ENCODE measurements at regions not wholly inside any gene's neighbourhood (a gene's known extent, or its start where the extent isn't known, plus 50 kb on each side); places are given as distances from the start of the nearest gene placed in this dataset.

DNA sequence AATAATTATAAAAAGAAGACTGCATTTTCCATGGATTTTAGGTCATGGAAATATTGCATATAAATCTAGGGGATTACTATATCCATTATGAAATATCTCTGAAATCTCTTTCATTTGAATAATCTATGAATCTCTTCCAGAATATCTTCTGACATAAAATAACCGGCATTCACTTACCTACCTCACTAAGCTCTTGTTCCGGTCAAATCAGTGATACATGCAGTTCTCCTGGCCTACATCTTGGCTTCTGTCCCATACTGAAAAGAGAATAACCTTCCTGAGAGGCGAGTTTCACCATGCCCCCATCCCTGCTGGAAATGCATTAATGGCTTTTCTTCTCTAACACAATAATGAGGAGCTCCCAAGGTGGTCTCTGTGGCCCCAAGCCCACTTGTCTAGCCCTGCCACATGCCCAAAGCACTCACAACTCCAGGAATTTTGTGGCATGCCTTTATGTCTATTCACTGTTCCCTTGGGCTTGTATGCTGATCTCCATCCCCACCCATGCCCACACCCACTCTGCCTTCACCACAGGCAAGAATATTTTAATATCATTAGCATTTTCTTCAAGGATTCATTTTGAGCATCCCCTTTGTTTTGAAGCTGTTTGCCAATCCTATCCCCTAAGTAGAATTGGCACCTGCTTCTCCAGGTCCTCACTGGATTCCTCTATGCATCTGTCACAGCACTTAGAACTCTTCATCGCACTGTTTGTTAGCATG, 401.6 kb downstream of the COG6 start:
- TF ChIP-seq ZNF2 (tag by site-specific recombination; IDR thresholded peaks at IDR 0.05) (no peak), SALL2 (tag by site-specific recombination; IDR thresholded peaks at IDR 0.05; ENCODE audit: borderline replicate concordance) (no peak), ZNF510 (tag by site-specific recombination; IDR thresholded peaks at IDR 0.05; ENCODE audit: insufficient replicate concordance) (no peak), ZNF366 (tag by site-specific recombination; conservative IDR thresholded peaks at IDR 0.05) (no peak)
- no peaks in the 10 kb centered on the region for H3K9me3 ChIP-seq (ENCODE audit: control insufficient read depth, insufficient read depth, low read depth, low read length)
- no peak overlapping the region for H3K4me3 ChIP-seq (ENCODE audit: low read depth, low read length)
- peaks cover 3% of the 10 kb centered on the region; the same call in 1 of the 2 replicates for H3K4me1 ChIP-seq (ENCODE audit: control insufficient read depth, insufficient read depth, low read length)
- ChIA-PET CTCF (no interaction called here), POLR2A (no interaction called here)
- no peak overlapping the region for H3K27ac ChIP-seq (ENCODE audit: extremely low read depth, low read depth, low read length)
- no peaks in the 10 kb centered on the region for H3K36me3 ChIP-seq (ENCODE audit: control insufficient read depth in 2 of 2, insufficient read depth in 1 of 2, low read length in 2 of 2)

DNA sequence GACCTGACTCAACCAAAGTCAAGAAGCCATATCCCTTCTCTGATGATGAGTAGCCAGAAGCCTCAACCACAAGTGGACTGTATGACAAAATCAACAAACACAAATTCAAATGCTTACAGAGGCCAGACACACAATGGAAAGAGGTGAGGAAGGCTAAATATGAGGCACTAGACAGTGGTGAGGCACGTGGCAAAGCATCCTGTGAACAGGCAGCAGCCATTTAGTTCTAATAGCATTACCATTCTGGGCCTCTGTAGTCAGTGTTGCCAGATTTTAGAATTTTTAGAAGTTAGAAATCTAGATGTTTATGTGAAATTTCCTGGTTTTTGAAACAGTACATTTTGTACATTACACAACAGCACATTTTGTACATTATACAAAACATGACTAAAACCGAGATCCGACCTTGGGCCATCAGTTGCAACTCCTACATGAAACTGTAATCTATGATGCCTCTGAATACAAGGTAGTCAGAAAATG, 403.3 kb downstream of the COG6 start:
- ChIA-PET POLR2A (no interaction called here), CTCF (interaction anchor here (0.7 kb wide), 1 partner anchor 146 kb away, joined by 3 read pairs; no protein-coding TSS in a partner anchor)
- no peak overlapping the region for H3K4me3 ChIP-seq (ENCODE audit: low read depth, low read length)
- no peak overlapping the region for H3K27ac ChIP-seq (ENCODE audit: extremely low read depth, low read depth, low read length)
- peaks cover 3% of the 10 kb centered on the region; the same call in 1 of the 2 replicates for H3K4me1 ChIP-seq (ENCODE audit: control insufficient read depth, insufficient read depth, low read length)
- no peaks in the 10 kb centered on the region for H3K36me3 ChIP-seq (ENCODE audit: control insufficient read depth in 2 of 2, insufficient read depth in 1 of 2, low read length in 2 of 2)
- TF ChIP-seq, protein P1, sequence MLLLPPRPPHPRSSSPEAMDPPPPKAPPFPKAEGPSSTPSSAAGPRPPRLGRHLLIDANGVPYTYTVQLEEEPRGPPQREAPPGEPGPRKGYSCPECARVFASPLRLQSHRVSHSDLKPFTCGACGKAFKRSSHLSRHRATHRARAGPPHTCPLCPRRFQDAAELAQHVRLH (tag by site-specific recombination; IDR thresholded peaks at IDR 0.05): no peak
- TF ChIP-seq ZNF530 (tag by site-specific recombination; IDR thresholded peaks at IDR 0.05; ENCODE audit: low read depth) (no peak), ZSCAN16 (tag by site-specific recombination; IDR thresholded peaks at IDR 0.05) (no peak), ZIC2 (tag by site-specific recombination; IDR thresholded peaks at IDR 0.05) (no peak), GFI1B (tag by site-specific recombination; IDR thresholded peaks at IDR 0.05) (no peak), ZNF701 (tag by site-specific recombination; IDR thresholded peaks at IDR 0.05) (no peak), ZBTB48 (tag by site-specific recombination; IDR thresholded peaks at IDR 0.05) (no peak), ZBTB21 (tag by site-specific recombination; IDR thresholded peaks at IDR 0.05) (no peak)
- TF ChIP-seq, protein P2, sequence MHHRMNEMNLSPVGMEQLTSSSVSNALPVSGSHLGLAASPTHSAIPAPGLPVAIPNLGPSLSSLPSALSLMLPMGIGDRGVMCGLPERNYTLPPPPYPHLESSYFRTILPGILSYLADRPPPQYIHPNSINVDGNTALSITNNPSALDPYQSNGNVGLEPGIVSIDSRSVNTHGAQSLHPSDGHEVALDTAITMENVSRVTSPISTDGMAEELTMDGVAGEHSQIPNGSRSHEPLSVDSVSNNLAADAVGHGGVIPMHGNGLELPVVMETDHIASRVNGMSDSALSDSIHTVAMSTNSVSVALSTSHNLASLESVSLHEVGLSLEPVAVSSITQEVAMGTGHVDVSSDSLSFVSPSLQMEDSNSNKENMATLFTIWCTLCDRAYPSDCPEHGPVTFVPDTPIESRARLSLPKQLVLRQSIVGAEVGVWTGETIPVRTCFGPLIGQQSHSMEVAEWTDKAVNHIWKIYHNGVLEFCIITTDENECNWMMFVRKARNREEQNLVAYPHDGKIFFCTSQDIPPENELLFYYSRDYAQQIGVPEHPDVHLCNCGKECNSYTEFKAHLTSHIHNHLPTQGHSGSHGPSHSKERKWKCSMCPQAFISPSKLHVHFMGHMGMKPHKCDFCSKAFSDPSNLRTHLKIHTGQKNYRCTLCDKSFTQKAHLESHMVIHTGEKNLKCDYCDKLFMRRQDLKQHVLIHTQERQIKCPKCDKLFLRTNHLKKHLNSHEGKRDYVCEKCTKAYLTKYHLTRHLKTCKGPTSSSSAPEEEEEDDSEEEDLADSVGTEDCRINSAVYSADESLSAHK (tag by site-specific recombination; IDR thresholded peaks at IDR 0.05): no peak
- TF ChIP-seq, protein P3, sequence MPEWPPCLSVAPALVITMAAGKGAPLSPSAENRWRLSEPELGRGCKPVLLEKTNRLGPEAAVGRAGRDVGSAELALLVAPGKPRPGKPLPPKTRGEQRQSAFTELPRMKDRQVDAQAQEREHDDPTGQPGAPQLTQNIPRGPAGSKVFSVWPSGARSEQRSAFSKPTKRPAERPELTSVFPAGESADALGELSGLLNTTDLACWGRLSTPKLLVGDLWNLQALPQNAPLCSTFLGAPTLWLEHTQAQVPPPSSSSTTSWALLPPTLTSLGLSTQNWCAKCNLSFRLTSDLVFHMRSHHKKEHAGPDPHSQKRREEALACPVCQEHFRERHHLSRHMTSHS (tag by site-specific recombination; IDR thresholded peaks at IDR 0.05): no peak
- no peaks in the 10 kb centered on the region for H3K9me3 ChIP-seq (ENCODE audit: control insufficient read depth, insufficient read depth, low read depth, low read length)

DNA sequence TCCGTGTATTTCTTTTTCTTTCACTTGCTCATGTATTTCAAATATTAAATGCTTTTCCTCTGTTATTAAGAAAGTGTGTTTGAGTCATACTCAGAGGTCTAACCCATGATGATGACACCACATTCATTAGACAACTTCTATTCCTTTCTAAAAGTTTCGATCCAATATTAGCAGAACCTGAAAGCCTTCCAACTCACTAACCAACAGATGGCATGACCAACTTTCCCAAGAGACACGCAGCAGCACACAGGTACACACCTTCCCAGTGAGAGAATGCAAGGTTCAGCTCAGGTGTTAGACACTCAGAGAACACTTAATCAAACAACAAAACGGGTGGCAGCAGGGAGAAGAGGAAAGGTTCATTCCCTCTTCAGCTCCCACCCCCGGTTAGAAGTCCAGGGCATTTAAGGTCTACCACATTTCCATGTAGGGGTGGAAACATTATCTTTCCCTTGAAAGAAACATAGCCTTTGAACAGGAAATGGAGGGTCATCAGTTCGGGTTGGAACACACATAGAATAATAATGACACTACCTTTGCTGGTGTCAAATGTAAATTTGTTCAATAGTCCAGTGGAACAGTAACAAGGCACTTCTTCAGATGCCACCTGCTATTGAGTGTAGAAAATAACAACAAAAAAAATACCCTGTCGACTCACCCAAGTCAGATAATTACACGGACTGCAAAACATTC, 404.2 kb downstream of the COG6 start:
- H3K4me1 ChIP-seq (ENCODE audit: control insufficient read depth, insufficient read depth, low read length): peaks cover 8% of the 10 kb centered on the region
- H3K9me3 ChIP-seq (ENCODE audit: control insufficient read depth, insufficient read depth, low read depth, low read length): no peaks in the 10 kb centered on the region
- TF ChIP-seq, protein P4, sequence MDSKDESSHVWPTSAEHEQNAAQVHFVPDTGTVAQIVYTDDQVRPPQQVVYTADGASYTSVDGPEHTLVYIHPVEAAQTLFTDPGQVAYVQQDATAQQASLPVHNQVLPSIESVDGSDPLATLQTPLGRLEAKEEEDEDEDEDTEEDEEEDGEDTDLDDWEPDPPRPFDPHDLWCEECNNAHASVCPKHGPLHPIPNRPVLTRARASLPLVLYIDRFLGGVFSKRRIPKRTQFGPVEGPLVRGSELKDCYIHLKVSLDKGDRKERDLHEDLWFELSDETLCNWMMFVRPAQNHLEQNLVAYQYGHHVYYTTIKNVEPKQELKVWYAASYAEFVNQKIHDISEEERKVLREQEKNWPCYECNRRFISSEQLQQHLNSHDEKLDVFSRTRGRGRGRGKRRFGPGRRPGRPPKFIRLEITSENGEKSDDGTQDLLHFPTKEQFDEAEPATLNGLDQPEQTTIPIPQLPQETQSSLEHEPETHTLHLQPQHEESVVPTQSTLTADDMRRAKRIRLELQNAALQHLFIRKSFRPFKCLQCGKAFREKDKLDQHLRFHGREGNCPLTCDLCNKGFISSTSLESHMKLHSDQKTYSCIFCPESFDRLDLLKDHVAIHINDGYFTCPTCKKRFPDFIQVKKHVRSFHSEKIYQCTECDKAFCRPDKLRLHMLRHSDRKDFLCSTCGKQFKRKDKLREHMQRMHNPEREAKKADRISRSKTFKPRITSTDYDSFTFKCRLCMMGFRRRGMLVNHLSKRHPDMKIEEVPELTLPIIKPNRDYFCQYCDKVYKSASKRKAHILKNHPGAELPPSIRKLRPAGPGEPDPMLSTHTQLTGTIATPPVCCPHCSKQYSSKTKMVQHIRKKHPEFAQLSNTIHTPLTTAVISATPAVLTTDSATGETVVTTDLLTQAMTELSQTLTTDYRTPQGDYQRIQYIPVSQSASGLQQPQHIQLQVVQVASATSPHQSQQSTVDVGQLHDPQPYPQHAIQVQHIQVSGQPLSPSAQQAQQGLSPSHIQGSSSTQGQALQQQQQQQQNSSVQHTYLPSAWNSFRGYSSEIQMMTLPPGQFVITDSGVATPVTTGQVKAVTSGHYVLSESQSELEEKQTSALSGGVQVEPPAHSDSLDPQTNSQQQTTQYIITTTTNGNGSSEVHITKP (tag by site-specific recombination; IDR thresholded peaks at IDR 0.05): peak; percentile 52
- TF ChIP-seq, protein P5, sequence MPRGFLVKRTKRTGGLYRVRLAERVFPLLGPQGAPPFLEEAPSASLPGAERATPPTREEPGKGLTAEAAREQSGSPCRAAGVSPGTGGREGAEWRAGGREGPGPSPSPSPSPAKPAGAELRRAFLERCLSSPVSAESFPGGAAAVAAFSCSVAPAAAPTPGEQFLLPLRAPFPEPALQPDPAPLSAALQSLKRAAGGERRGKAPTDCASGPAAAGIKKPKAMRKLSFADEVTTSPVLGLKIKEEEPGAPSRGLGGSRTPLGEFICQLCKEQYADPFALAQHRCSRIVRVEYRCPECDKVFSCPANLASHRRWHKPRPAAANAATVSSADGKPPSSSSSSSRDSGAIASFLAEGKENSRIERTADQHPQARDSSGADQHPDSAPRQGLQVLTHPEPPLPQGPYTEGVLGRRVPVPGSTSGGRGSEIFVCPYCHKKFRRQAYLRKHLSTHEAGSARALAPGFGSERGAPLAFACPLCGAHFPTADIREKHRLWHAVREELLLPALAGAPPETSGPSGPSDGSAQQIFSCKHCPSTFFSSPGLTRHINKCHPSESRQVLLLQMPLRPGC (tag by site-specific recombination; IDR thresholded peaks at IDR 0.05): no peak
- H3K4me3 ChIP-seq (ENCODE audit: low read depth, low read length): no peak overlapping the region
- ChIA-PET CTCF (interaction anchor here (0.5 kb wide), 1 partner anchor 94 kb away, joined by 4 read pairs; no protein-coding TSS in a partner anchor), POLR2A (no interaction called here)
- no peaks in the 10 kb centered on the region for H3K36me3 ChIP-seq (ENCODE audit: control insufficient read depth in 2 of 2, insufficient read depth in 1 of 2, low read length in 2 of 2)
- no peak overlapping the region for H3K27ac ChIP-seq (ENCODE audit: extremely low read depth, low read depth, low read length)
